Activated CD8-positive, alpha-beta T cell treated with anti-CD3 and anti-CD28 coated beads for 36 hours (primary cell): ENCODE measurements at regions not wholly inside any gene's neighbourhood (a gene's known extent, or its start where the extent isn't known, plus 50 kb on each side); places are given as distances from the start of the nearest gene placed in this dataset.

Experiments used
- ATAC-seq: fragments of 200-7000 bp; cut with Tn5 transposase; one replicate; pipeline ENCODE4 v1.10.0; 2021; ENCODE audit warnings: mild to moderate bottlenecking, moderate library complexity
- CTCF ChIA-PET: fragments of 350-600 bp; sonication (Branson Sonifier 250); formaldehyde crosslinking; loops from one replicate; lab custom pipeline; 2021; ENCODE audit warnings: antibody characterized with exemption; lab: Charles Lee
- POLR2A ChIA-PET: fragments of 350-600 bp; sonication (Branson Sonifier 250); formaldehyde crosslinking; loops from one replicate; lab custom pipeline; 2021; ENCODE audit warnings: antibody characterized with exemption; lab: Charles Lee
- DNase-seq: peaks from one replicate; pipeline ENCODE4 v3.0.0-alpha.2; 2020
- H3K27ac Mint-ChIP-seq: one replicate; pipeline ENCODE4 v1.8.0; 2021; ENCODE audit warnings: mild to moderate bottlenecking, mixed read lengths
- H3K27me3 Mint-ChIP-seq: one replicate; pipeline ENCODE4 v1.8.0; 2021; ENCODE audit warnings: mixed read lengths
- H3K36me3 Mint-ChIP-seq: one replicate; pipeline ENCODE4 v1.8.0; 2021; ENCODE audit warnings: low read depth, mixed read lengths
- H3K4me1 Mint-ChIP-seq: one replicate; pipeline ENCODE4 v1.8.0; 2021; ENCODE audit warnings: low read depth, mixed read lengths
- H3K4me3 Mint-ChIP-seq: one replicate; pipeline ENCODE4 v1.8.0; 2021; ENCODE audit warnings: mild to moderate bottlenecking, moderate library complexity, mixed read lengths
- H3K9me3 Mint-ChIP-seq: one replicate; pipeline ENCODE4 v1.8.0; 2021; ENCODE audit warnings: mixed read lengths
- intact Hi-C: fragments of 100-400 bp; cut with micrococcal nuclease; formaldehyde crosslinking; loops from one replicate; pipeline ENCODE4 v1.10.0; 2022
- TF ChIP-seq, protein P1 (sequence below): fragments of 200-600 bp; IDR thresholded peaks from one replicate; pipeline ENCODE4 v1.8.0; 2022; ENCODE audit warnings: antibody characterized with exemption, mild to moderate bottlenecking

GRCh38 chr2:147648471-147648870 is 196.4 kb upstream of the ACVR2A start:
- no peaks in the 10 kb centered on the region for H3K27me3 Mint-ChIP-seq
- no peak overlapping the region for H3K27ac Mint-ChIP-seq
- no peaks in the 10 kb centered on the region for H3K36me3 Mint-ChIP-seq
- no peaks in the 10 kb centered on the region for H3K4me1 Mint-ChIP-seq
- intact Hi-C loops = no loop called here
- no peaks in the 10 kb centered on the region for H3K9me3 Mint-ChIP-seq
- TF ChIP-seq, protein P1, sequence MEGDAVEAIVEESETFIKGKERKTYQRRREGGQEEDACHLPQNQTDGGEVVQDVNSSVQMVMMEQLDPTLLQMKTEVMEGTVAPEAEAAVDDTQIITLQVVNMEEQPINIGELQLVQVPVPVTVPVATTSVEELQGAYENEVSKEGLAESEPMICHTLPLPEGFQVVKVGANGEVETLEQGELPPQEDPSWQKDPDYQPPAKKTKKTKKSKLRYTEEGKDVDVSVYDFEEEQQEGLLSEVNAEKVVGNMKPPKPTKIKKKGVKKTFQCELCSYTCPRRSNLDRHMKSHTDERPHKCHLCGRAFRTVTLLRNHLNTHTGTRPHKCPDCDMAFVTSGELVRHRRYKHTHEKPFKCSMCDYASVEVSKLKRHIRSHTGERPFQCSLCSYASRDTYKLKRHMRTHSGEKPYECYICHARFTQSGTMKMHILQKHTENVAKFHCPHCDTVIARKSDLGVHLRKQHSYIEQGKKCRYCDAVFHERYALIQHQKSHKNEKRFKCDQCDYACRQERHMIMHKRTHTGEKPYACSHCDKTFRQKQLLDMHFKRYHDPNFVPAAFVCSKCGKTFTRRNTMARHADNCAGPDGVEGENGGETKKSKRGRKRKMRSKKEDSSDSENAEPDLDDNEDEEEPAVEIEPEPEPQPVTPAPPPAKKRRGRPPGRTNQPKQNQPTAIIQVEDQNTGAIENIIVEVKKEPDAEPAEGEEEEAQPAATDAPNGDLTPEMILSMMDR = no peak
- CTCF ChIA-PET = interaction anchor here (1.2 kb wide), 1 partner anchor 50 kb away, joined by 4 read pairs; no protein-coding TSS in a partner anchor
- POLR2A ChIA-PET = no interaction called here
- no peak for ATAC-seq
- no peak overlapping the region for H3K4me3 Mint-ChIP-seq
- no peak for DNase-seq

DNA sequence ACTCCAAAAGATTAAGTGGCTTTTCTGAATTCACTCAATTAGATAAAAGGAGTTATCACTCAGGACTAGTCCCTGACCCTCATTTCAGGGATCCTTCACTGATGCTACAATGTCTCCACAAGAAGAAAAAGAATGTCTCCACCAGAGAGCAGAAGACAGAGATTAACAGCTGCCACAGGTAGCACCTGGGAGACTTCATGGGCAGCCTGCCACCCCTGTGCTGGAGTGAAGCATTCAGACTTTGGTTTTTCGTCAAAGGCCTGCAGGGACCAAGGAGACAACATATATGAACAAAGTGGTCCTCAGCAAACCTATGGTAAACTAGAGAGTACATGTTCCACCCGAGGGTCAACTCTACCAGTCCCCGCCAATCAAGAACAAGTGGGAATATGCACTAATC is 197.0 kb upstream of the ACVR2A start:
- Mint-ChIP-seq H3K27ac (no peak overlapping the region), H3K36me3 (no peaks in the 10 kb centered on the region), H3K27me3 (no peaks in the 10 kb centered on the region), H3K9me3 (no peaks in the 10 kb centered on the region), H3K4me3 (no peak overlapping the region), H3K4me1 (no peaks in the 10 kb centered on the region)
- TF ChIP-seq, protein P1 = no peak
- ATAC-seq (no peak), DNase-seq (no peak)
- intact Hi-C loops = no loop called here
- ChIA-PET POLR2A (no interaction called here), CTCF (no interaction called here)

- H3K36me3 Mint-ChIP-seq = no peaks in the 10 kb centered on the region
- ChIA-PET POLR2A (no interaction called here), CTCF (no interaction called here)
- no peak for ATAC-seq
- no peak overlapping the region for H3K4me3 Mint-ChIP-seq
- H3K4me1 Mint-ChIP-seq = no peaks in the 10 kb centered on the region
- H3K27ac Mint-ChIP-seq = no peak overlapping the region
- no peaks in the 10 kb centered on the region for H3K9me3 Mint-ChIP-seq
- TF ChIP-seq, protein P1 = no peak
- H3K27me3 Mint-ChIP-seq = no peaks in the 10 kb centered on the region
- no peak for DNase-seq
- intact Hi-C loops = no loop called here
Observed at GRCh38 chr2:147646818-147647468, 197.9 kb upstream of the ACVR2A start.

- TF ChIP-seq, protein P1 = no peak
- CTCF ChIA-PET = no interaction called here
- Mint-ChIP-seq H3K27ac (no peak overlapping the region), H3K4me1 (no peaks in the 10 kb centered on the region), H3K36me3 (no peaks in the 10 kb centered on the region), H3K4me3 (no peak overlapping the region), H3K9me3 (no peaks in the 10 kb centered on the region), H3K27me3 (no peaks in the 10 kb centered on the region)
- DNase-seq (no peak), ATAC-seq (no peak)
- POLR2A ChIA-PET = no interaction called here
- intact Hi-C loops = no loop called here
Observed at GRCh38 chr2:147644491-147644890, 200.3 kb upstream of the ACVR2A start.

DNA sequence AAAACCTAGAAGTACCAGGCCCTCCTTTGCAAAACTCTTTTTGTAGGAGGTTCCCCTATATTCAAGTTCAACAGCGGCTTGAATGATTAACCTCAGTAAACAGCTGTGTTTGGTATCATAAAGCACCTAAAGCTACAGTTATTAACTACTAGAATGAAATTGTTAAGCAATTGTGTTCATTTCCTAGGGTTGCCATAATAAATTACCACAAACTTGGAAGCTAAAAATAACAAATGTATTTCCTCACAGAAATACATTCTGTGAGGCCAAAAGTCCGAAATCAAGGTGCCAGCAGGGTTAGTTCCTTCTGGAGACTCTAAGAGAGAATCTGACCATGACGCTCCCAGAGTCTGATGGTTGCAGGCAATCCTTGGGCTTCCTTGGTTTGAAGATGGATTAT is 202.1 kb upstream of the ACVR2A start:
- no peaks in the 10 kb centered on the region for H3K36me3 Mint-ChIP-seq
- POLR2A ChIA-PET = no interaction called here
- CTCF ChIA-PET = no interaction called here

More for the DNA sequence above, 202.1 kb upstream of the ACVR2A start:
- no peak for ATAC-seq
- H3K4me3 Mint-ChIP-seq = no peak overlapping the region
- no peaks in the 10 kb centered on the region for H3K4me1 Mint-ChIP-seq
- H3K27ac Mint-ChIP-seq = no peak overlapping the region
- no peaks in the 10 kb centered on the region for H3K27me3 Mint-ChIP-seq
- H3K9me3 Mint-ChIP-seq = no peaks in the 10 kb centered on the region
- intact Hi-C loops = no loop called here
- TF ChIP-seq, protein P1 = no peak
- DNase-seq = no peak
